Inferior parietal cortex (tissue), 1 donor: ENCODE measurements at regions not wholly inside any gene's neighbourhood (a gene's known extent, or its start where the extent isn't known, plus 50 kb on each side); places are given as distances from the start of the nearest gene placed in this dataset.

Experiments
- DNase-seq: peaks from one replicate; pipeline ENCODE4 v3.0.0-alpha.2; 2016; ENCODE audit errors: extremely low spot score

DNA sequence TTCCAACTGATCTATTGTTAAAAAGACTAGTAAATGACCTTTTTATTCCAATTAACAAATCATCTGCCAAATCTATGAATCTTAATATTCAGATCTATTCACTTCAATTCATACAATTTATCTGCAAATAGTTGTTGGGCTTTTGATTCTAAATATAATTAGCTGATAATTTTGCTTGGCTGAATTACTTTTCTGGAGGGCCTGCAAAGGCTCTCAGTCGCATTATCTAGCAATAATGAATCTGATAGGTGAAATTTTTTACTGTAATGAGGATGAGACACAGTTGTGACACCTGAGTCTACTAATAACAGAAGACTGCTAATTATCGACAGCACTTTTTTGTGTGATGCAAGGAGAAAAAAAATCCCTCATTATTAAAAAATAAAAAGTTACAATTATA, 565.1 kb downstream of the ZEB2 start:
- no peak for DNase-seq

DNA sequence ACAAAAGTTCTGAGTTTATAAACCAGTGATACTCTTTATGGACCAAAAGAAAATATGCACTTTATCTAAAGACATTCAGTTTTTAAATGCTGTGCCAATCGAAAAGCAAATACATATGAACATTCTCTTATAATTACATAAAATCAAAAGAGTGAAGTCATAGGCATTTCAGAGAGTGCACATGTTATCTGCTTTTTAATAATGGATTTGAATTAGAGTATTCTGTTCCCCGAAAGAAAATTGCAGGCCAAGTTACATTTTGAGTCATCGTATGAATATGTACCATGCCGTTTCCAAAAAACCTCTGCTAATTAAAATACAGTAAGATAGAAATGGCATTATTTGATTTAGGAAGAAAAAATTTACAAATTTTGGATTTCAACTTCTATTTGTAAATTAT, 565.7 kb downstream of the ZEB2 start:
- DNase-seq: no peak

DNA sequence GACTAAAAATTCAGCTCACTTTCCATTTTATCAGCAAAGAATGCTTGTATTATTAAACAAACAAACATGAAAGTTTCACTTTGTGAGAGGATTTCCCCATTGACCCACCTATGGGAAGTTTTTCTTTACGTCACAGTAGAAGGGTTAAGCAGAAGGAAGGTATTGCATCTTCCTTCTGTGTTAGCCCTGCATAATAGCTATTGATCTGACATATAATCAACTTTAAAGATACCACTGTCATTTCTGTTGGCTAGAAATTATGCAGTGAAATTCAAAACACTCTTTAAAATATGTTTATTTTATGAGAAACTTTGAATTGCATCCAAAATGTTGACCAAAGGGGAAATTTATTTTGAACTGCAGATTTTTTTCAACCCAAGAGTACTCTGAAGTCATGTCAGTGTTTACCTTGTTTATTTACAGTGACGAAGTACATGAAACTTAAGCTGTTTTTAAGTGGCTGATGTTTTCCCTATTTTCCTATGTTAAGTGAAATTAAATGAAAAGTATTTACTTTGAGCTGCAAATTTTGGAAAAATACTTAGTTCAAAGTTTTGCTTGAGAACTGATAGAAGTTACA, 566.4 kb downstream of the ZEB2 start:
- DNase-seq: no peak

DNA sequence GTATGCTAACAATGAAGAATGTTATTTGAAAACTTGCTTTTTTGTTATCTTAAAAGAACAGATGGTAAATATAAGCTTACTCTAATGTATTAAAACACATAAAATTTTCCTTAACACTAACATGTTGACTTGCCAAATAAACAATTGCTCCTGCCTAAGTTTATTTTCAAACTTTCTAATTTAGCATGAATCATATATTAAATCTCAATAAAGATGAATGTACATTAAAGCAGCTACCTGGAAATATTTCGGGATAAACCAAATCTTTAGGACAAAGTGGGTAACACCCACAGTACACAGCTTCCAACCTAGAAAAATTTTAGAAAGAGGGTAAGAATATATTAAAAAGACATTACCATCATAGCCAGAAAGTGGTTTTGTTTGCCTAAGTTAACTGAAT, 567.4 kb downstream of the ZEB2 start:
- no peak for DNase-seq

DNA sequence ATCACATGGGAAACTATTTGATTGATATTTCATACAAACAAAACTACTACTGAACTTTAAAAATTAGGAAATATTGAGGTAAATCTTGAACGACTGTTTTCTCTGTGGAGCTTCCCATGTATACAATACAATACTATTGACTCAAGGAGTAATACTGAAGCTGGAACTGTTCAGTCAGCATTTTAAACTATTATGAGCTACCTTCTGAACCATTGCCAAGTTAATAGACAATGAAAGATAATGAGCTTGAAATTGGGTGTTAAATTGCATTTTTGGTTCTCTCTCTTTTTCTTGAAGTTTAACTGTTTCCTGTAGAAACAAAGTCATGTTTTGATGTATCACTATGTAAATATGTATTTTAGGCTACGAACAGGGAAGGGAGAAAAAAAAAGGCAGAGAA, 569.2 kb downstream of the ZEB2 start:
- no peak for DNase-seq

DNA sequence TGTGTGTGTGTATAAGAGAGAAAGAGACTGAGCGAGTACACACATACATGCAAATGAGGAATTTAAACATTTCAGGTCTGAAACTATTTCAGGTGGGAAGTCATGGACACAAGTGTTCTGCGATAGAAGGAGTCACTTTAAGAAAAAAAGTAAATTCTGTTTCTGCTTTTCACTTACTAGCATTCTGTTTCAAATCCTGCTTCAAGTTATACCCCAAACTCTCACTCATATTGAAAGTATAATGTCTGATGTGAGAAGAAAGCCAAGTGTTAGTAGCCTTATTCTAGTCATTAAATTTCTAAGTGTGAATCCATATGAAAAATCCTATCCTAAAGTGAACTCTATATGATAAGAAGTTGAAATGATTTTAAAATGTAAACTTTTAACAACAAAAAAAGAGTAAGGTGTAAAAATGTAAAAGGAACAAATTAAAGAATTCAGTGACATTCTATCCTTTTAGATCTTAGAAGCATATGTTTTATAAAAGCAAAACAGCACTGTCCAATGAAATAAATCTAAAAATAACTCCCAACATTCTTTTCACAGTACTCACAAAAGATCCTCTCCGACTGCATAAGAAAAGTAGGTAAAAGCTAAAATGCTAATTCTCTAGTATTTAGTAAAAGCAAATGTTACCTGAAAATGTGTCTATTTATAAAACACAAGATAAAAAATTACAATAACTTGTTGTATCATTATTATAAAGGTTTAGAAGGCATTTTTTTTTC, 570.6 kb downstream of the ZEB2 start:
- no peak for DNase-seq

DNA sequence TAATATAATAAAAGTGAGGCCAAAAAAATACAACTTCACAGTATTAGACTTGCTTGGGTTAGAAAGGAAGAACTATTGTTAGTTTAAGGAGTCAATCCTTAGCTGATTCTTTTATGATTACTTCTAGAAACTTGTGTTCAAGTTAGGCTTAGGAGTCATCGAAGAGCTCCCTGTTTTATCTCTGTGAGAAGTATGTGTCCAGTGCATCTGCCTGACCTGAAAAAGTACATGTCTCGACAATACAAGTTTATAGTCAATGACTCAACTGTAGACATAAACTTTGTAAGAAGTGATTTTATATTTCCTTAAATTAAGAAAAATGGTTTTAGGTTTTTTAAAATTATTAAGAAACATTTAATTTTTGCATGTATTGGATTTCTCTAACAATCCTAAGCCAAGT, 571.2 kb downstream of the ZEB2 start:
- no peak for DNase-seq

DNA sequence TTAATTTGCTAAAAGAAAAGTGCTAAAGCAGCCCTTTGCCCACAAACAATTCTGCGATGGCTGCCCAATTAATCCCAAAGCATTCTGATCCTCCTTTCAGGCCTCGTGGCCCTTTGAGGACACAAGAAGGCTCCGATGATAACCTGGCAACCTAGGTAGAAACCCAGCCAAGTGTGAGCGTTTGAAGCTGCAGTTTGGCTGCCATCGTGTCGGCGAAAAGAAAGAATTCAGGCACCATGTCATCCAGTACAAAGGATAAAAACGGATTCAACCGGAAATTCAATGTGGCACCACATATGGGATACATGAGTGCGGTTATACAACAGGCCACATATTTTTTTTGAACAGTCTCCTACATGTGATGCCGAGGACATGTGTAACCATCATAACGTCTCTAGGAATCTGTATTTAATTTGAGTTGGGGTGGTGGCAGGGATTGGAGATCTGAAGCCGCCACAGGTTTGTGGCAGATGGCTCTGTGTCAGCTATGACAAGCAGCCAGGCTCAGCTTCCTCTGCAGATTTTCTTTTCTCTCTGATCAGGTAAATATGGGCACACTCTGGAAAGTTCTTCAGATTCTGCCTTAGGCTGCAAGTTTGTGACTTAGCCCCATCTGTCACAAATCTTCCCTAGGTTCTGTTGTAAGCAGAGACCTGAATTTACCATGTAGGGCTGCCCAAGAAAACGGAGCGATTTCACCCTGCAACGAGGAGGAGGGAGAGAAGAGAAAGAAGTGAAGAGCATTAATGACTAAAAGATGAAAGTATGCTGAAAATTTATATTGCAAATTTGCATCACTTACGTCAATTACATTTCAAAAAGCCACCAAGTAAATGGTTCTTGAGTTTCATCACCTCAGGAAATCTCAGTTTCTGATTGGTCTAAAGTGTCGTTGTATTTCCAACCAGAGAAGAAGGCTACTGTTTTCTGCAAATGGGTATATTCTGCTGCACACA, 573.2 kb downstream of the ZEB2 start:
- DNase-seq: no peak

DNA sequence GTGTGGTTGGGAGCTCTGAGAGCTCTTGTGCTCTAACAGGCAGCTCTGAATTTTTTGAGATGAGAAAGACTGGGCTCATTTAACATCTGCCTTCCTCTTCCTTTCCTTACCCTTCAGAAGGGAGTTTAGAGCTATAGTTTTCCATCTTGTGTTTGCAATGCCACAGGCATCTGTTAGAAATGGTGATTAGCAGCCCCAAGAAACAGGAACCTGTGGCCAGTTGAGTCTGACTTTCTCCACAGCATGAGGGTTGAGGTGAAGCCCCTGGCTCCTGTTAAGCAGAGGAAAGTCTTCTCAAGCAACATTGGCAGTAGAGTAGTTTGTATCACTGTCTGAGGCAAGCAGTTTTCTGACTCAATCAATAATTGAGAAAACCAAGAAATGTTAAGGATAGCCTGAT, 577.4 kb downstream of the ZEB2 start:
- DNase-seq: no peak

DNA sequence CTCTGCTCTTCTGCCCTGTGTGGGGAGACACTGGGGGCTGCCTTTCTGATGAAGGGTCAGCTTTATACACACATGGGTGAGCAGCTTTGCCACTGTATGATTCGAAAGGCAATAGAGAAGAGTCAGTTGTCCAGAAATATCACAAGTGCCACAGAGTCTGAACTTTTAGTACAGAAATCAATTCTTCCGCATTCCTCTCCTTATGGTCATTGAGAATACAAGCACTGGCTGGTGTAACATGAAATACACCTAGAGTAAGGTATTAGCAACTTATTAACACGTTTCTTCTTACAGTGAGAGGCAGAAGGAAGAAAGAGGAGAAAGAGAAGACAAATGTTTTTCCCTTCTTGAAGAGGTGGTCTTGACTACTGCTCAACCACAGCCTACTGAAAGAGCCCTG, 579.2 kb downstream of the ZEB2 start:
- no peak for DNase-seq

DNA sequence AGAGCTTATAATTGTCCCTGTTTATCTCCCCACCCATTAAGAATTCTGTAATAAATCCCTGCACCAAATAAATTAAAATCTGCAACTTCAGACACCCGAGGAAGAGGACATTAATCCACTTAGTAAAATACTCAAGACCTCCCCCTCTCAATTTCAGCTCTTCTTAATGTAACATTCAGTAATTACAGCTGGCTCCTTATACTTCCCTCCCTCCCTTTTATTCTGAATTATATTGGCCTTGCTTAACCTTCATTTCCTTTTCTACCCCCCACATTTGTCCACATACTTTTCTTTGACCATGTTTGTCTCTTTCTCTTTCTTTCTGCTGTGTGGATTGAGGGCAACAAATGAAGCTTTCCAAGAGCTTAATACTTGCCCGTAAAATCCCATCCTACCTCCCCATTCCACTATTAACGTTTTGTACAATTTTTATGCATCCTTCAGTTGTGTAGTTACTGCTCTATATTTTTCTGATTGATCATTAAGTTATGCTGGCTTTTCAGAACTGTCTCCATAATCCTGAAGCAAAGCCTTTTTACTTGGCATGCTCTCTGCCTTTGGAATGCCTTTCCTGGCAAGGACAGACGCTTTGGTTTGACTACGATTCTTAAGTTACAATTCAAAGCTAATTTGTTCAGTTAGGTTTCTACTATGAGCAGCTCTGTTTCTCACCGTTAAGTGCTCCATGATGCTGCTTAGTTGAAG, 580.1 kb downstream of the ZEB2 start:
- peak; percentile 27 for DNase-seq

DNA sequence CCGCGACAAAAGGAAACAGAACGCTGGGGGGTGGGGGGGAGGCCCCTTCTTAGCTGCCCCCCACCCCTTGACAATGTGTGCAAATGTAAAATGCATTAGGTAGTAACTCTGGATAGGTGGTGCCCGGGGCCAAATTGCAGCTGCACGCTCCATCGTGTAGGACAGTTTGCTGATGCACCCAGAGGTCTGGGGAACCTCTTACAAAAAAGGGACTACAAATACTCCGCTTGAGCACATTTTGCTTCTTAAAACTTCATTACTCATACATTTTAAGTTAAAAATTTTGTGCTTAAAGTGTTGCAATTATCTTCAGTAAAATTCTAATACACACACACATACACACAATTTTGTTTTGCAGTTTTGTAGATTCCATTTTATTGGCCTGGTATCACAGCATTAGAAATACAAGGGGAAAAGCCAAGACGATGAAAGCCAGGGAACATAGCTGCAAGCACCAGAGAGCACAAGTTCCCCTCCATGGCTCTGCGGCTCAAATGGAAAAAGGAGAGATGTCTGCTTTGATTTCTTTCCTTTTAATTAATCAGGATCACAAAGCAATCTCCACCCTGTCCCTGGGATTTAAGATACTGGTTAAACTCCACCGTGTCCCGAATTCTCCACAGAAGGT, 582.1 kb downstream of the ZEB2 start:
- DNase-seq: peak; percentile 34

DNA sequence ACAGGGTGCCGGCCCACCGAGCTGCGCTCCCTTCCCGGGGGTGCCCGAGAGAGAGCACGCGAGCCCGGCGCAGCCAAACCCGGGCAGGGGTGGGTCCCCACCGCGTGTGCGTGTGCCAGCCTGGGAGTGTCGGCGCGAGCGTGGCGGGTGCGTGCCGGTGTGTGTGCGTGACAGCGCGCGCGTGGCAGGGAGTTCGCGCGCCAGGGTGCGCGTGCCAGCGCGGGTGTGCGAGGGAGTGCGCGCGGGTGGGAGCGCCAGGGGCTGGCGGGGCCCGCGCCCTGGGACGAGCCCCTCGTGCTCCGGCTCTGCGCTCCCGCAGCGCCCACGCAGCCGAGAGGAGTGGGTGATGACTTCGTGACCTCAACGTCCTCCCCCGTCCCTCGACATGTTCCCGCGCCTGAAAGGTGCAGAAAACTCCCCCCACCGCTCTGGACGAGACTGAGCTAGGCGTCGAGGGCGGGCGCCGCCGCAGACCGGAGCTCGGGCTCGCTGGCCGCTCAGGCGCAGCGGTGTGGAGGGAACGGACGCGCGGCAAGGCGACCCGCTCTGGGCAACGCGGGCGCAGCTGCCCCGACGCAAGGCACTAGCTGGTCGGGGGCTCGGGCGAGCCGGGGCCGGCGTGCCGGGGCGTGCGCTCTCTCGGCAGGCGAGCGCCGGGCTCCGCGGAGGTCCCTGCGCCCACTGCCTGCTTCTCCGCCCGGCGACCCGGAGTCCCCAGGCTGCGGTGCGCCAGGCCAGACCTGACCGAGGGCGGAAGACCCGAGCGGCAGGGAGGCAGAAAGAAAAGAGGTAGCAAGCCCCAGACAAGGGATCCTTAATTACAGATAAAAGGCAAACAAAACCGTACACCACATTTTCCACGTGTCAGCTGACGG, 582.8 kb downstream of the ZEB2 start:
- peak; percentile 15 for DNase-seq

DNA sequence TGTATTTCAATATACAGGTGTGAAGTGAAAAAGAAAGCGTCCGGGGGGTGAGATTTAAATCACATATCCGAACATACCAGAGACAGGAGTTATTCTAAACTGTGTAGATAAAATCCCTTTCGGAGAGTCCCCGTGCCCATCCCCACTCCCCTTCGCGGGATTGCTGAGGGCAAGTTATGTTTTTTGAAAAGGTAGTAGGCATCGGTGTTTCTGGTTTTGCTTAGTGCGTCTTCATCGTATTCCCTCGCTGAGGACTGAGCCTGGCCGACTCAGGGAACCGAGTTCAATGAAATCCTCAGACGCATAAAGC, 583.4 kb downstream of the ZEB2 start:
- DNase-seq: peak; percentile 38

DNA sequence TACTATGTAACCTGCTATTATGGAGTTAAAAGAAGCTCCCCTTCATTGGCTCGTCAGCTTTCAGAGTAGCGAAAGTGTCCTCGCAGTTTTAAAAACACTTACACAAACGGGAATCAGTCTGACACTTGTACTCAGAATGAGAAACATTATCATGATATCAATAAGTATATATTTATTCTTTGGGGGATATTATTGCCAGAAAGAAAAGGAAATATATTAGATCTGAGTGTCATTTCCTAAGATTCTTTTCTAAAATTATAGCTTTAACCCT, 584.5 kb downstream of the ZEB2 start:
- DNase-seq: no peak

DNA sequence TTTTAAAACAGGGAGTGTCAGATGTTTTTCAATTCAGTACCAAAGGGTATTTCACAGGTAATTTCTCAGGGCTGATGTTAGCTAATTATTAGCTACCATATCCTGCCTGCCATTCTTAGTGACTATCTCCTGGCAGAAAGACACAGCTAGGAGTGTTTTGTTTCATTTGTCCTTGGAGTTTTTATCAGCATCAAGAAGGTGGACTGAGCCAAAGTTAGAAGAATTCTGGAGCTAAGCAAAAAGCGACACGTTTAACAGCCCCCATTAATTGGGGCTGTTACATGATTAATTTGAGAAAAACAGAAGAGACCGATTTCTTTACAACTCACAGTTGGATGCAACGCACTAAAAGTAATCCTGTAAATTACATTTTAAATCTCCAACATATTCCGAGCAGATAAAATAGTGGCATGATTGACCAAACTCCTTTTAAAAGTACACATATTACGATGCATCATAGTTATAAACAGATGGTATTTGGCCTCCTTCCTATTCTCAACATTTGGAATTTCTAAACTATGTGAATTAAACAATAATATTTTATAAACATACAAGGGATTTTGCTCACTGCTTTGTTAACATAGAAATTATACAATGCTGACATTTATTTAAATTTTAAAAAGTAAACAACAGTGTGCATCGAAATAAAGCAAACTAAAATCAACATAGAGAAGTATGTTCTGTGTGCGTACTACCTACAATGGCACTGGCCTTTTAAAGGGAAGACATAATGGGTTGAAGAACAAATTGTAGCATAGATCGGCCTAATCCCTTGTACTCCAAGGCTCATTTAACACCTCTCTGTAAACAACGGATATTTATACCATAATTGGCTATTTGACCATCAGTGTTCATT, 585.1 kb downstream of the ZEB2 start:
- DNase-seq: peak; percentile 23

DNA sequence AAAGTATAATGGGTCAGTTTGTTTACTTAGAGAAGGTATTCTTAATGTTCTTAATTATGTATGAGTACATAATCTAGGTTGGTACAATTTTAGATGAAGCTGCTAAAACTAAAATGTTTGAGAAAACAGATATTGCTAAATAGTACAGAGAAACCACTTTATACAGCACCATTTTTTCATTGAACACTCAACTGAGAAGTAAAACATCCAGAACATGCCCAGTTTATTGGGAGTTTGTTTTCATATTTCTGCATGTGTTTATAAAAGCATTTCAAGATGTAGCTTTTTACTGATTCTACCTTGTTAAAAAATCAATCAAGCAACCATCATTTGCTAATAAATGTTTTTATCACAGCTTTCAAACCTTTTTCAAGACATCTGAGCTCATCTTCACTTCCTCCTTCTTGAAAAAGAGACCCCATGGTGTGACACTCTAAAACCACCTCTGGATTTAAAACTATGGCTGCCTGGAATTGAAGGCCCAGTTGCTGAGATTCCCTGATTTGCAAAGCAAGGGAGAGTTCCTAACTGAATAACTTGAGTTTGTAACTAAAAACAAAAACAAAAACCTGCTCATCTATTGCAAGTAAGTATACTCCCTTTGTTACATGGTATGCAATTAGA, 585.9 kb downstream of the ZEB2 start:
- DNase-seq: peak; percentile 5

DNA sequence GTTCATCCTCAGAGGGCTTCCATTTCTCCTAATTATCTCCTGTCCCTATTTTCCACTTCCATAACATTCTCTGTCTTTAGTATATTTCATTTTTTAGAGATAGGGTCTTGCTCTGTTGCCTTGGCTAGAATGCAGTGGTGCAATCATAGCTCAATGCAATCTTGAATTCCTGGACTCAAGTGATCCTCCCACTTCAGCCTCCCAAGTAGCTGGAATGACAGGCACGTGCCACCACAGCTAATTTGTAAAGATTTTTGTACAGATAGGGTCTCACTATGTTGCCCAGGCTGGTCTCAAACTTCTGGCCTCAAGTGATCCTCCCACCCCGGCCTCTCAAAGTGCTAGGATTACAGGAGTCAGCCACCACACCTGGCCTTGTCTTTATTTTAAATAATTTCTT, 589.0 kb downstream of the ZEB2 start:
- DNase-seq: no peak

DNA sequence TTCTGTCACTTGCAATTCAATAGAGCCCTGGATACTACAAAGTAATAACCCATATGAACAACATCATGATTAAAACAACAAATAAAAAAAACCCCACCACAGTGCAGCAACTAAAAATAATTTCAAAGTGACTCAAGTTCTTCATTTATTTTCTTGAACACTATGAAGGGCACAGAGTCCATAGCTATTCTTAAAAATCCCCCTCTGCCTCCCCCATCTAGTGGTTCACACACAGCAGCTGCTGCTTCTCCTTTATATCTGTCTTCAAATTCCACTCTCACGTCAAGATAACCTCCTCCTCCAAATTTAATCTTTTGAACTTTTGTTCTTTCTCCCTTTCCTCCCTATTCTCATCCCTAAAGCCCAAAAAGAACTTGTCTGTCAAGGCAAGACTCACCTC, 591.3 kb downstream of the ZEB2 start:
- no peak for DNase-seq

DNA sequence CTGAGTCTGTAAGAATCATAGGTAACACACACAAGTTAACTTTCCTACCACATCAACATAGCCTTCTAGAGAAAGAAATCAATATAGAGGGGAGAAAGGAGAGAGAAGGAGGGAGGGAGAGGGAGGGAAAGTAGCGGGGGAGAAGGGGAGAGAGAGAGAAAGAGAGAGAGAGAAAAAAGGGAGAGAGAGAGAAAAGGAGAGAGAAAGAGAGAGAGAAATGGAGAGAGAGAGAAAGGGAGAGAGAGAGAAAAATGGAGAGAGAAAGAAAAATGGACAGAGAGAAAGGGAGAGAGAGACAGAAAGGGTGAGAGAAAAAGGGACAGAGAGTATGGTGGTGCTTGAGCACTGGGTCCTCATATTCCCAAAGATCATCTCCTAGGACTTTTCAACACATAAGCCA, 591.7 kb downstream of the ZEB2 start:
- no peak for DNase-seq
